GM12878 (cell line): ENCODE measurements at regions not wholly inside any gene's neighbourhood (a gene's known extent, or its start where the extent isn't known, plus 50 kb on each side); places are given as distances from the start of the nearest gene placed in this dataset.

ENCODE experiments used
- ATAC-seq: fragments of 200-7000 bp; cut with Tn5 transposase; 3 replicates; pipeline ENCODE4 v1.9.1; 2020; ENCODE audit warnings: mild to moderate bottlenecking, moderate library complexity
- BruUV-seq: library from RNA; stranded (reverse); fragments of 400-500 nt; replicated peaks from 2 replicates; lab custom pipeline; 2021; lab: Mats Ljungman, UMichigan
- CTCF ChIA-PET: fragments of 300-600 bp; sonication (Branson Sonifier 250); formaldehyde crosslinking; extraction: SDS; loops from one replicate; lab custom pipeline; 2021; ENCODE audit warnings: inconsistent platforms; lab: Yijun Ruan, JAX
- POLR2A ChIA-PET: fragments of 350-600 bp; formaldehyde crosslinking; extraction: SDS; loops from one replicate; lab custom pipeline; 2021; ENCODE audit warnings: inconsistent platforms; lab: Charles Lee
- RAD21 ChIA-PET: fragments of 300-600 bp; sonication (Branson Sonifier 250); formaldehyde crosslinking; loops from one replicate; lab custom pipeline; 2023; ENCODE audit warnings: antibody characterized with exemption; ENCODE audit not compliant: unreplicated experiment; lab: Charles Lee
- SMC1A ChIA-PET: fragments of 300-600 bp; sonication (Branson Sonifier 250); formaldehyde crosslinking; loops from one replicate; lab custom pipeline; 2023; ENCODE audit not compliant: unreplicated experiment, uncharacterized antibody; lab: Charles Lee
- DNase-seq: peaks from one replicate; pipeline ENCODE4 v3.0.0-alpha.2; 2011; ENCODE audit warnings: low read depth, low spot score
- FAIRE-seq: peaks from 3 replicates; lab custom pipeline; 2011; peaks lifted over from hg19 to GRCh38; lab: Jason Lieb, UNC
- H2AFZ ChIP-seq: 2 replicates; pipeline ENCODE4 v1.6.0; 2011; ENCODE audit warnings: low read depth, low read length, control low read depth; ENCODE audit not compliant: control insufficient read depth
- H3K27ac ChIP-seq: 2 replicates; pipeline ENCODE4 v1.5.1; 2011; ENCODE audit warnings: control low read depth; ENCODE audit not compliant: control insufficient read depth, insufficient read depth
- H3K27me3 ChIP-seq, 2 experiments: replicated peaks in 1 of 2; 2 replicates each; pipeline versions ENCODE4 v1.6.0 to v1.6.1; 2011; ENCODE audit warnings: low read length in 1 of 2; ENCODE audit not compliant: control insufficient read depth in 2 of 2, insufficient read depth in 2 of 2
- H3K36me3 ChIP-seq, 2 experiments: 2 replicates each; pipeline ENCODE4 v1.5.1; 2011; ENCODE audit warnings: low read length in 1 of 2; ENCODE audit not compliant: control insufficient read depth in 2 of 2, insufficient read depth in 2 of 2
- H3K4me1 ChIP-seq: 2 replicates; pipeline ENCODE4 v1.6.1; 2011; ENCODE audit warnings: mild to moderate bottlenecking, low read length, moderate library complexity, mixed read lengths; ENCODE audit not compliant: control insufficient read depth, insufficient read depth
- H3K4me2 ChIP-seq: 2 replicates; pipeline ENCODE4 v1.6.0; 2011; ENCODE audit warnings: control low read depth; ENCODE audit not compliant: control insufficient read depth, insufficient read depth
- H3K4me3 ChIP-seq: fragments of 200-600 bp; sonication (generic); 2 replicates; pipeline ENCODE4 v1.5.1; 2016
- H3K79me2 ChIP-seq: 2 replicates; pipeline ENCODE4 v1.6.0; 2011; ENCODE audit warnings: low read length; ENCODE audit not compliant: control insufficient read depth, insufficient read depth
- H3K9ac ChIP-seq: 2 replicates; pipeline ENCODE4 v1.8.0; 2011; ENCODE audit warnings: low read length, control low read depth, mixed read lengths; ENCODE audit not compliant: control insufficient read depth, insufficient read depth
- H3K9me3 ChIP-seq: replicated peaks from 3 replicates; pipeline ENCODE4 v1.5.1; 2011; ENCODE audit warnings: mild to moderate bottlenecking, low read length; ENCODE audit not compliant: control insufficient read depth, insufficient read depth
- H4K20me1 ChIP-seq: 2 replicates; pipeline ENCODE4 v1.6.0; 2011; ENCODE audit not compliant: control insufficient read depth, insufficient read depth
- NBN ChIP-seq: fragments of 450-650 bp; IDR thresholded peaks from 2 replicates; pipeline ENCODE4 v1.6.1; 2016
- in situ Hi-C: fragments of 300-500 bp; cut with MboI; formaldehyde crosslinking; loops from 9 replicates; pipeline ENCODE4 v1.14.3; 2018; ENCODE audit warnings: mixed read lengths
- intact Hi-C: fragments of 100-400 bp; cut with micrococcal nuclease; formaldehyde crosslinking; loops from one replicate; pipeline ENCODE4 v1.14.2; 2022; ENCODE audit not compliant: unreplicated experiment
- TF ChIP-seq, protein P1 (sequence below): fragments of 450-650 bp; IDR thresholded peaks from 2 replicates; pipeline ENCODE4 v1.6.1; 2018; ENCODE audit warnings: borderline replicate concordance, mild to moderate bottlenecking; ENCODE audit not compliant: partially characterized antibody

- TF ChIP-seq, protein P1, sequence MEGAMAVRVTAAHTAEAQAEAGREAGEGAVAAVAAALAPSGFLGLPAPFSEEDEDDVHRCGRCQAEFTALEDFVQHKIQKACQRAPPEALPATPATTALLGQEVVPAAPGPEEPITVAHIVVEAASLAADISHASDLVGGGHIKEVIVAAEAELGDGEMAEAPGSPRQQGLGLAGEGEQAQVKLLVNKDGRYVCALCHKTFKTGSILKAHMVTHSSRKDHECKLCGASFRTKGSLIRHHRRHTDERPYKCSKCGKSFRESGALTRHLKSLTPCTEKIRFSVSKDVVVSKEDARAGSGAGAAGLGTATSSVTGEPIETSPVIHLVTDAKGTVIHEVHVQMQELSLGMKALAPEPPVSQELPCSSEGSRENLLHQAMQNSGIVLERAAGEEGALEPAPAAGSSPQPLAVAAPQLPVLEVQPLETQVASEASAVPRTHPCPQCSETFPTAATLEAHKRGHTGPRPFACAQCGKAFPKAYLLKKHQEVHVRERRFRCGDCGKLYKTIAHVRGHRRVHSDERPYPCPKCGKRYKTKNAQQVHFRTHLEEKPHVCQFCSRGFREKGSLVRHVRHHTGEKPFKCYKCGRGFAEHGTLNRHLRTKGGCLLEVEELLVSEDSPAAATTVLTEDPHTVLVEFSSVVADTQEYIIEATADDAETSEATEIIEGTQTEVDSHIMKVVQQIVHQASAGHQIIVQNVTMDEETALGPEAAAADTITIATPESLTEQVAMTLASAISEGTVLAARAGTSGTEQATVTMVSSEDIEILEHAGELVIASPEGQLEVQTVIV: no peak
Measured at GRCh38 chr7:121739465-121739864, 133.5 kb upstream of the PTPRZ1 start (continued).

GRCh38 chr7:121730869-121731268, 142.1 kb upstream of the PTPRZ1 start:
- DNase-seq: no peak
- ATAC-seq: no peak
- Histone ChIP-seq H3K9me3 (no peaks in the 10 kb centered on the region), H2AFZ (no peak overlapping the region), H3K79me2 (no peaks in the 10 kb centered on the region), H3K27me3 (no peaks in the 10 kb centered on the region), H3K9ac (no peak overlapping the region), H3K4me1 (no peaks in the 10 kb centered on the region), H3K36me3 (no peaks in the 10 kb centered on the region), H4K20me1 (no peaks in the 10 kb centered on the region), H3K4me3 (no peak overlapping the region), H3K4me2 (no peak overlapping the region), H3K27ac (no peak overlapping the region)
- intact Hi-C loops: loop anchor here (10.0 kb wide), 1 partner anchor 616 kb away; no protein-coding TSS in a partner anchor
- ChIA-PET POLR2A (no interaction called here), CTCF (interaction anchor here (1.4 kb wide), 1 partner anchor 264 kb away, joined by 3 read pairs; no protein-coding TSS in a partner anchor), SMC1A (interaction anchor here (1.8 kb wide), 1 partner anchor 16 kb away, joined by 5 read pairs; no protein-coding TSS in a partner anchor), RAD21 (no interaction called here)
- FAIRE-seq: no peak
- in situ Hi-C loops: no loop called here
- no peak for TF ChIP-seq NBN
- no TSS peak for BruUV-seq
